Omental fat pad (tissue), 3 donors: ENCODE measurements at regions not wholly inside any gene's neighbourhood (a gene's known extent, or its start where the extent isn't known, plus 50 kb on each side); places are given as distances from the start of the nearest gene placed in this dataset.

ENCODE experiments used
- ATAC-seq: fragments of 150-250 bp; one replicate; pipeline ENCODE4 v1.9.1; 2016; ENCODE audit warnings: mild to moderate bottlenecking, moderate library complexity; ENCODE audit not compliant: low FRiP score
- DNase-seq: peaks from one replicate; pipeline ENCODE4 v3.0.0-alpha.2; 2019; ENCODE audit warnings: low spot score
- TF ChIP-seq, protein P1 (sequence below), 3 donors: fragments of 450-650 bp; IDR thresholded peaks; one replicate each; pipeline ENCODE4 v1.5.1; 2016 to 2017; ENCODE audit warnings: antibody characterized with exemption in 3 of 3, mild to moderate bottlenecking in 3 of 3, moderate library complexity in 2 of 3

- DNase-seq, result no peak
- TF ChIP-seq, protein P1, sequence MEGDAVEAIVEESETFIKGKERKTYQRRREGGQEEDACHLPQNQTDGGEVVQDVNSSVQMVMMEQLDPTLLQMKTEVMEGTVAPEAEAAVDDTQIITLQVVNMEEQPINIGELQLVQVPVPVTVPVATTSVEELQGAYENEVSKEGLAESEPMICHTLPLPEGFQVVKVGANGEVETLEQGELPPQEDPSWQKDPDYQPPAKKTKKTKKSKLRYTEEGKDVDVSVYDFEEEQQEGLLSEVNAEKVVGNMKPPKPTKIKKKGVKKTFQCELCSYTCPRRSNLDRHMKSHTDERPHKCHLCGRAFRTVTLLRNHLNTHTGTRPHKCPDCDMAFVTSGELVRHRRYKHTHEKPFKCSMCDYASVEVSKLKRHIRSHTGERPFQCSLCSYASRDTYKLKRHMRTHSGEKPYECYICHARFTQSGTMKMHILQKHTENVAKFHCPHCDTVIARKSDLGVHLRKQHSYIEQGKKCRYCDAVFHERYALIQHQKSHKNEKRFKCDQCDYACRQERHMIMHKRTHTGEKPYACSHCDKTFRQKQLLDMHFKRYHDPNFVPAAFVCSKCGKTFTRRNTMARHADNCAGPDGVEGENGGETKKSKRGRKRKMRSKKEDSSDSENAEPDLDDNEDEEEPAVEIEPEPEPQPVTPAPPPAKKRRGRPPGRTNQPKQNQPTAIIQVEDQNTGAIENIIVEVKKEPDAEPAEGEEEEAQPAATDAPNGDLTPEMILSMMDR (IDR thresholded peaks at IDR 0.05), result no peak
- ATAC-seq, result no peak
Observed at GRCh38 chr6:43856005-43856765, 86.2 kb downstream of the VEGFA start.

GRCh38 chr6:43855247-43855646 is 85.2 kb downstream of the VEGFA start:
- ATAC-seq, result no peak
- DNase-seq, result no peak
- TF ChIP-seq, protein P1 (IDR thresholded peaks at IDR 0.05), result no peak

DNA sequence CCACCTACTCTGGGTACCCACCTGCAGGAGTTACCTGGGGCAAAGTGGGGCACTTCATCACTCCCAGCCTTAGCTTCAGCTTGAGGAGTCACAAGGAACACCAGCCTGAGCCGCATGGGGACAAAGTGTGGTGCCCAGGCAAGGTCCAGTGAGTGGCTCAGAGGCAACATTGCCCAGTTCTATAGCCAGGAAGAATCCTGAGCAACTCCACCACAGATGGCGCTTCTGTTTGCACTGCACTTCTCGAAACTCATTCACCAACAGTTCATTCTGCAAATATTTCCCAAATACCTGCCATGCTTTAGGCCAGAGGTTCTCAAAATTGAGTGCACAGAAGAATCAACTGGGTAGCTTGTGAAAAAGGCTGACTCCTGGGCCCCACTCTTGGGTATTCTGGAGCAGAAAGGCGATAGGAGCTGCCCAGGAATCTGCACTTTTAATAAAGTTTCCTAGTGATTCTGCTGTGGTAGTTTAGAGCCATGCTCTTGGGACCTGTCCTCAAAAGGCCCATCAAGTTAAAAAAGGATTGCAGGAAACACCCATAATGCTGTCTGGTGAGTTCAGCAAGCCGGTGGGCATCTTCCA is 83.1 kb downstream of the VEGFA start:
- no peak for ATAC-seq
- TF ChIP-seq, protein P1 (IDR thresholded peaks at IDR 0.05), result no peak
- DNase-seq, result no peak

GRCh38 chr6:43852350-43852864 is 82.4 kb downstream of the VEGFA start:
- TF ChIP-seq, protein P1 (IDR thresholded peaks at IDR 0.05), result no peak
- DNase-seq (no peak), ATAC-seq (no peak)

- DNase-seq (no peak), ATAC-seq (peak; percentile 69)
- TF ChIP-seq, protein P1 (IDR thresholded peaks at IDR 0.05), result no peak
Observed at GRCh38 chr6:43851204-43851865, 81.3 kb downstream of the VEGFA start.

GRCh38 chr6:43850314-43851203 is 80.5 kb downstream of the VEGFA start:
- TF ChIP-seq, protein P1 (IDR thresholded peaks at IDR 0.05), result no peak
- ATAC-seq (no peak), DNase-seq (no peak)
